ENCODE measurements at regions not wholly inside any gene's neighbourhood (a gene's known extent, or its start where the extent isn't known, plus 50 kb on each side); places are given as distances from the start of the nearest gene placed in this dataset.
"Not testable (repeated sequence)": the region's sequence is repeated elsewhere in the genome, so short reads cannot be mapped to it uniquely, and the experiment has no call there.

DNA sequence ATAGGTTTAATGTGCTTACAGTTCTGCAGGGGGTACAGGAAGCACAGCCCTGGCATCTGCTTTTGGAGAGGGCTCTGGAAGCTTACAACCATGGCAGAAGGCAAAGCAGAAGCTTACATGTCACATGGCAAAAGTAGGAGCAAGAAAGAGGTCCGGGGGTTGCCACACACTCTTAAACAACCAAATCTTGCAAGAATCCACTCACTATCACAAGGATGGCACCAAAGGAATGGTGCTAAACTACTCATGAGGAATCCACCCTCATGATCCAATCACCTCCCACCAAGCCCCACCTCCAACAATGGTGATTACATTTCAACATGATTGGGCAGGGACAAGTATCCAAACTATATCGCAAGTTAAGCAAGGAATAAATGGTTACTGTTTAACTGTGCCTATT is 255.8 kb upstream of the AVPR1A start:
- no peak for DNase-seq

- DNase-seq, result no peak
Measured at GRCh38 chr12:63404611-63405010, 253.6 kb upstream of the AVPR1A start.

DNA sequence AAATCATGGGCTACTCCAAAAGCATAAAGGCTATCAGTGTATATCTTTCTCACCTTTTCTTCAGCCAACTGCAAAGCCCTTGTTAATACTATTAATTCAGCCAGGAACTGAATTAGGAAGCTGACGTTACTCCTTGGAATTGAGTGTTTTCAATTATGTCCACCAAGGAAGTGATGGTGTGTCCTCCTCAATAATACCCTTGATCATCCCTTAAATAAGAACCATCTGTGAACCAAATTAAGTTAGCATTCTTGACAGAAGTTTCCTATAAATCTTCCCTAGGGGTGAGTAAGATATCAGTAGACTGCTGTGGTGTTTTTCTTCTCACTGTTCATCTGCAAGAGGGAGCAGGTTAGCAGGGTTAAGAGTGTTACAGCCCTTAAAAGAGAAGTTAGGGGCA is 252.3 kb upstream of the AVPR1A start:
- DNase-seq, result no peak

DNA sequence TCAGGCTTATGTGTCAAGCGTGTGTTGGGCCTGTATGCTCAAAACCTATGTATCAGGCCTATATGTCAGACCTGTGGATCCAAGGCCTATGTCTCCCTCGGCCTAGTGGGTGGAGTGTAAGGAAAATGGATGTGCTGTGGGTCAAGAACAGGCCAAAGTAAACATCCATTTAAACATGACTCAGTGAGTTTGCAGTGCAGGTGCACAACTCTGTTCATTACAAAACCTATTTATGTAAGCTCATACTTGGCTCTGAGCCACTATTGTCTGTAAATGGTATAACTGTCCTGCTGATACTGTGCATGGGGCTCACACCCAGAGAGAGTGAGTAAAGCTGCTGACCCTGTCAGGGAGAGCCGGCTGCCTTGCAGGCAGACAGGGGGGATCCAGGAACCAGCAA is 249.7 kb upstream of the AVPR1A start:
- DNase-seq, result no peak

- no peak for DNase-seq
Measured at GRCh38 chr12:63400318-63400717, 249.3 kb upstream of the AVPR1A start.

GRCh38 chr12:63397807-63398206 is 246.8 kb upstream of the AVPR1A start:
- DNase-seq, result no peak

DNA sequence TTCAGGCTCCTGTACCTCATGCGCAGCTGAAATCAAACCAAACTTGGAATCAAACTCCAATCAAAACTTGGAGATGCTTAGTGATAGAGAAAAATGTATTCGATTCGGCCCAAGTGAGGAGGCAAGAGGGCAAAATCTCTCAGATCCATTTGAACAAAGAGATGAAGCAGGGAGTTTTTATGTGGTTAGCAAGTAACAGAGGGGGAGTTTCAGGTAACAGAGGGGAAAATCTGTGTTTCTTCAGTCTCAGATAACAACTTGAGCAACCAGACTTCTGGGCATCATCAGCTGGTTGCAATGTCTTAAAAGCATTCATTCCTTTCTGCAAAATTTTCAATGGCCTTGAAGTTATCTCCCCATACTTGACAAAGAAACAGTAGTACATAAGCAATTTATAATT is 245.1 kb upstream of the AVPR1A start:
- no peak for DNase-seq

DNA sequence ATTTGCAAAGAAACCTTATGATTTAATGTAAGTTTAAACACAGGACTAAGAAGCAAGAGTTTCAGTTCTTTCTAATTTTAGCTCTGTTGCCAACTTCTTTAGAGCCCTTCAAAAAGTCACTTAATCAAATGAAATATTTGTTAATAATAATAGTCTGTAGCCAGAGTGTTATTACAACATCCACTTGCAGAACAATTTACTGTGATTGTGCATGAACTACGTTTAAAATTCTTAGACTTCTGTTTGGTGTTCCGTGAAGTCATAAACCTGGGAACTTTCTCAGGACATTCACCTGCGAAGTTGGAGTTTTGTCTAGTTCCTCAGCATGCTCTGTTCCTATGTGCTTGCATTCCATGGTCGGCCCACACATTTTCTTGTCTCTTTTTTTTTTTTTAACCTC is 244.0 kb upstream of the AVPR1A start:
- no peak for DNase-seq

GRCh38 chr12:63394349-63394748 is 243.3 kb upstream of the AVPR1A start:
- DNase-seq, result no peak

- DNase-seq, result no peak
Measured at GRCh38 chr12:63389211-63389610, 238.2 kb upstream of the AVPR1A start.

DNA sequence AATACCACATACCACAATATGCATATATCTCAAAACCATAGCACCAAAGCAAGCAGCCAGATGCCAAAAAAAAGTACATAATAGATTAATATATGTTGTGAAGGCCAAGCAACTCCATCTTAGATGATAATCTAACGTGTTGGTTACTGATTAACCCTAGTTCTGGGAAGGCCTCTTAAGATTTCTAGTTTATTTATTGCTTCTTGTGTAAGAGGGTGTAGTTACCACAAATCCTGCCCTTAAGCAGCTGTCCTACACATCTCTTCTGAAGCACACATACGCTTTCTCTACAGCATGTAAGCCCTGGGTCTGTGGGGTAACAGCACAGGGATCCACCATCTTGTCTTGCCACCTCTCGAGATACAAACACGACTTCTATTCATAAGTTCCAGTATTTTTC is 236.8 kb upstream of the AVPR1A start:
- DNase-seq, result no peak

GRCh38 chr12:63382930-63383329 is 231.9 kb upstream of the AVPR1A start:
- no peak for DNase-seq

DNA sequence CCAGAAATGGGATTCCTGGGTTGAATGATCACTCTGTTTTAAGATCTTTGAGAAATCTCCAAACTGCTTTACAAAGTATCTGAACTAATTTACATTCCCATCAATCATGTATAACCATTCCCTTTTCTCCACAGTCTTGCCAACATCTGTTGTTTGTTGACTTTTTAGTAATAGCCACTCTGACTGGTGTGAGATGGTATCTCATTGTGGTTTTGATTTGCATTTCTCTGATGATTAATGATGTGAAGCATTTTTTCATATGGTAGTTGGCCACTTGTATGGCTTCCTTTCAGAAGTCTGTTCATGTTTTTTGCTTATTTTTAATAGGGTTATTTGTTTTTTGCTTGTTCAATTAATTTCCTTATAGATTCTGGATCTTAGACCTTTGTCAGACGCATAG is 211.8 kb upstream of the AVPR1A start:
- no peak for DNase-seq

- no peak for DNase-seq
Measured at GRCh38 chr12:63362166-63362565, 211.2 kb upstream of the AVPR1A start.

DNA sequence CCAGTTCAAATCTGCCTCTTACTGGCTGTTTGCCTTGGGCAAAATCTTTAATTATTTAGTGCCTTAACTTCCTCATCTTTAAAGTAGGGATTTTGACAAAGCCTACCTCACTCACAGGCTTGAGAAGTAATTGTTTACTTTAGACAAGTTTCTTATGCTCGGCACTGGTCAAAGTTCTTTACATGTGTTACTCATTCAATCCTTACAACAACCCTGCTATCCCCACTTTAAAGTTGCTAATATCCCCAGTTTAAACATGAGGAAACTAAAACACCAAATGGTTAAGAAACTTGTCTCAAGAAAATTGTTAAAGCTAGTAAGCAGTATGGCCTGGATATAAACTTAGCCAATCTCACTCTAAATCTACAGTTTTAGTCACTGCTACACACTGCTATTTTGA is 204.0 kb upstream of the AVPR1A start:
- DNase-seq, result no peak

DNA sequence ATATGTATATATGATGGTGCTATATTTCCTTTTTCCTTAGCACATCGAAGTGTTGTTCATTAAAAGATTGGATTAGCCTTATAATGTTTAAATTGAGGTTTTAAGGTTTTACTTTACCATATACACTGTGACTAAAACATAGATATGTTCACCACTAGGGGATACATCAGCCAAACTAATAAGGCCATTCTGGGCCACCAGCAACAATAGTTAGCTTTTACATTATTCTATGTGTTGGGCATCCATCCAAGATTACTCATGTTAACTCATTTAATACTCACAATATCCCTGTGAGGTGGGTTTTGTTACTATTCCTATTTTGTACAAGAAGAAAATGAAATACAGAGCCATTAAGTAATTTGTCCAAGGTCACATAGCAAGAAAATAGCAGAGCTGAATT is 202.6 kb upstream of the AVPR1A start:
- DNase-seq, result no peak

- no peak for DNase-seq
Measured at GRCh38 chr12:63351370-63351769, 200.4 kb upstream of the AVPR1A start.

GRCh38 chr12:63348556-63348955 is 197.6 kb upstream of the AVPR1A start:
- no peak for DNase-seq

DNA sequence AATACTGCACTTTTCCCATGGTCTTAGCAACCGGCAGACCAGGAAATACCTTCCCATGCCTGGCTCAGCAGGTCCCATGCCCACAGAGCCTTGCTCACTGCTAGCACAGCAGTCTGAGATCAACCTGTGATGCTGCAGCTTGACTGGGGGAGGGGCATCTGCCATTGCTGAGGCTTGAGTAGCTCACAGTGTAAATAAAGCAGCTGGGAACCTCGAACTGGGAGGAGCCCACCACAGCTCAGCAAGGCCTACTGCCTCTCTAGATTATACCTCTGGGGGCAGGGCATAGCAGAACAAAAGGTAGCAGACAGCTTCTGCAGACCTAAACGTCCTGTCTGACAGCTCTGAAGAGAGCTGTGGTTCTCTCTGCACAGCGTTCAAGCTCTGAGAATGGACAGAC is 186.2 kb upstream of the AVPR1A start:
- DNase-seq, result not testable (repeated sequence)

DNA sequence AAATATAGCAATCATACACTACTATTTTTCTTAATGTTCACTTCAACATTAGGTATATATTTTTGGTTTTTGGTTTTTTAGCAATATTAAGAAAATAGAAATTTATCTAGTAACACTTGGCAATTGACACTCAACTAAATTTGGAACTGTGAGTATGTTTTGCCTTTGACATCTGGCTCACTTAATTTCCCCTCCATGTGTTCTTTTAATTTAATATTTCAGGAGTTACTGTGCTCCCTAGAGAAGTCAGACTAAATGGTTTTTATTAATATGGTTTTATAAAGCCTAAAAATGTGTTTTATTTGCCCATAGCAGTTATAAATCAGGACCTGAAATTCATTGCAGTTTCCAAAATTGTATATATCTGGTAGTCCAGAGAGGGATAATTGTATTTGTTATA is 175.3 kb upstream of the AVPR1A start:
- DNase-seq, result no peak

- no peak for DNase-seq
Measured at GRCh38 chr12:63325757-63326156, 174.8 kb upstream of the AVPR1A start.

DNA sequence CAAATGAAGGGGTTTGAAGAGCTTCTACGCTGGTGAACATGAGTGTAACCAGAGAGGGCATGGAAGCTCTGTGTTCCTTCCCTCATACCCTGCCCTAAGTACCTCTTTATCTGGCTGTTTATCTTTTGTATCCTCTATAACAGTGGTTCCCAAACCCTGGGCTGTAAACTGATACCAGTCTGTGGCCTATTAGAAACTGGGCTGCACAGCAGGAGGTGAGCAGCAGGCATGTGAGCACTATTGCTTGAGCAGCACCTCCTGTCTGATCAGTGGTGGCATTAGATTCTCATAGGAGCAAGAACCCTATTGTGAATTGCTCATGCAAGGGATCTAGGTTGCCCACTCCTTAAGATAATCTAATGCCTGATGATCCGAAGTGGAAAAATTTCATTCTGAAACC is 172.9 kb upstream of the AVPR1A start:
- DNase-seq, result no peak

DNA sequence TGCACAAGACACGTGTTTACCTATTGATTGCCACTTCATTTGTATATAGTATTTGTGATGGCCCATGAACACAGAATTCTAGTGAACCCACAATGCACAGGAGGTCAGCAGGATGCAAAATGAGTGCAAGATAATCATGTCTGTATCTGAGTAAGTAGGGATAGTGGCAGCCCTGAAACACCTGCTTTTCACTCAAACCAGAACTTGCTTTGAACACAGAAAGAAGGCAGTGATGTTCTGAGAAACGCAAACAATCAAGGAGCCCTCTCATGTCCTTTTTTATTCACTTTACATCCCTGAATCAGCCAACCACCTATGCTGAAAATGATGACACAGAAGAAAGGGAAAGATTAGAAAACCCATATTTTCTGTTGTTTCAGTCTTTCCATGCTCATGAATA is 170.4 kb upstream of the AVPR1A start:
- DNase-seq, result no peak

- no peak for DNase-seq
Measured at GRCh38 chr12:63319936-63320633, 169.1 kb upstream of the AVPR1A start.

GRCh38 chr12:63319386-63319785 is 168.4 kb upstream of the AVPR1A start:
- no peak for DNase-seq

DNA sequence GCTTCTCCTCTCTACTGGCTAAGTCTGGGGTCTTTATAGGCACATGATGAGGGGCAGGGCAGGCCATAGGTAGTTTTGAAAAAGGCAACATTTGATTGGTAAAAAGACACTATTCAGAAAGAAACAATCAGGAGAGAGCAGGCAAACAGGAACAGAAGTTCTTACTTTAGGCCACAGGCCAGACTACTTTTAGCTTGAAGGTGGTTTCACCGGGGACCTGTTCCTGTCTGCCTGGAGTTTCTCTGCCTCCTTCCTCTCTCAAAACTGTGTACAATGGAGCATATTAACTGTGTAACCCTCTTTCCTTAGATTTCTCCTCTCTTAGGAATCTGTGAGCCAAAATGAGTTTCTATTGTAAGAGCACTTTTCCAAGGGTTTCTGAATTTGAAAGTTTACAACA is 167.9 kb upstream of the AVPR1A start:
- DNase-seq, result no peak
